Astrocyte (in vitro differentiated cells and primary cell): ENCODE measurements at regions not wholly inside any gene's neighbourhood (a gene's known extent, or its start where the extent isn't known, plus 50 kb on each side); places are given as distances from the start of the nearest gene placed in this dataset.

Experiments
- CTCF ChIP-seq: IDR thresholded peaks from 2 replicates; pipeline ENCODE4 v1.5.1; 2011; ENCODE audit warnings: low read depth, mild to moderate bottlenecking, inconsistent platforms, low read length, moderate library complexity; ENCODE audit not compliant: insufficient read depth
- EZH2 ChIP-seq: IDR thresholded peaks from 2 replicates; pipeline ENCODE4 v1.6.1; 2012; ENCODE audit warnings: mild to moderate bottlenecking, low read length, inconsistent platforms; ENCODE audit not compliant: insufficient read depth

- TF ChIP-seq CTCF (no peak), EZH2 (no peak)
These were observed 597.9 kb upstream of the TBL1XR1 start for GRCh38 chr3:177795216-177795615.
